Smooth muscle cell (in vitro differentiated cells): ENCODE measurements at regions not wholly inside any gene's neighbourhood (a gene's known extent, or its start where the extent isn't known, plus 50 kb on each side); places are given as distances from the start of the nearest gene placed in this dataset.

Source experiments
- DNase-seq: peaks from one replicate; lab custom pipeline; 2025; ENCODE audit not compliant: unreplicated experiment; lab: John Stamatoyannopoulos, UW
- H2AFZ ChIP-seq: fragments of 200-600 bp; sonication (generic); 2 replicates; pipeline ENCODE4 v1.6.0; 2016; ENCODE audit warnings: antibody characterized with exemption, low read depth, mild to moderate bottlenecking
- H3F3A ChIP-seq: fragments of 200-600 bp; sonication (generic); 2 replicates; pipeline ENCODE4 v1.6.0; 2017; ENCODE audit warnings: antibody characterized with exemption, low read depth
- H3K27ac ChIP-seq: fragments of 200-600 bp; sonication (generic); 2 replicates; pipeline ENCODE4 v1.5.1; 2016; ENCODE audit warnings: low read depth, mild to moderate bottlenecking
- H3K27me3 ChIP-seq: fragments of 200-600 bp; sonication (generic); 2 replicates; pipeline ENCODE4 v1.6.1; 2016; ENCODE audit warnings: low read depth, mild to moderate bottlenecking
- H3K36me3 ChIP-seq: fragments of 200-600 bp; sonication (generic); 2 replicates; pipeline ENCODE4 v1.5.1; 2016; ENCODE audit warnings: low read depth
- H3K4me1 ChIP-seq: fragments of 200-600 bp; sonication (generic); 2 replicates; pipeline ENCODE4 v1.5.1; 2016; ENCODE audit warnings: low read depth
- H3K4me2 ChIP-seq: fragments of 200-600 bp; sonication (generic); 2 replicates; pipeline ENCODE4 v1.6.0; 2016; ENCODE audit warnings: mild to moderate bottlenecking
- H3K4me3 ChIP-seq: fragments of 200-600 bp; sonication (generic); 2 replicates; pipeline ENCODE4 v1.5.1; 2016; ENCODE audit warnings: mild to moderate bottlenecking
- H3K79me2 ChIP-seq: fragments of 200-600 bp; sonication (generic); 2 replicates; pipeline ENCODE4 v1.6.0; 2016; ENCODE audit warnings: low read depth, mild to moderate bottlenecking
- H3K9ac ChIP-seq: fragments of 200-600 bp; sonication (generic); 2 replicates; pipeline ENCODE4 v1.6.0; 2016; ENCODE audit warnings: low read depth
- H3K9me3 ChIP-seq: fragments of 200-600 bp; sonication (generic); replicated peaks from 2 replicates; pipeline ENCODE4 v1.5.1; 2016; ENCODE audit warnings: low read depth
- H4K20me1 ChIP-seq: fragments of 200-600 bp; sonication (generic); 2 replicates; pipeline ENCODE4 v1.6.0; 2016; ENCODE audit warnings: low read depth
- CTCF ChIP-seq: fragments of 200-600 bp; sonication (generic); IDR thresholded peaks from 2 replicates; pipeline ENCODE4 v1.5.1; 2017; ENCODE audit warnings: borderline replicate concordance, mild to moderate bottlenecking, antibody characterized with exemption; ENCODE audit not compliant: insufficient read depth, poor library complexity, severe bottlenecking
- WGBS: methylation state at CpG from one replicate; pipeline ENCODE4 v1.1.7; 2016; ENCODE audit warnings: low lambda C conversion rate; 5-methylcytosine and 5-hydroxymethylcytosine counted together

GRCh38 chr22:19645905-19646304 is 68.4 kb upstream of the SEPTIN5 start:
- Histone ChIP-seq H3K4me3 (no peak overlapping the region), H3F3A (no peaks in the 10 kb centered on the region), H2AFZ (no peak overlapping the region), H3K4me1 (no peaks in the 10 kb centered on the region), H4K20me1 (no peaks in the 10 kb centered on the region), H3K27ac (no peak overlapping the region), H3K4me2 (no peak overlapping the region), H3K36me3 (no peaks in the 10 kb centered on the region), H3K9me3 (peaks cover 6% of the 10 kb centered on the region), H3K79me2 (no peaks in the 10 kb centered on the region), H3K9ac (no peak overlapping the region), H3K27me3 (no peaks in the 10 kb centered on the region)
- WGBS, result 91% methylated on average over 7 of the region's 7 CpGs
- no peak for TF ChIP-seq CTCF
- DNase-seq, result no peak

- no peaks in the 10 kb centered on the region for H3F3A ChIP-seq
- DNase-seq, result no peak
- no peak overlapping the region for H3K9ac ChIP-seq
- no peaks in the 10 kb centered on the region for H3K79me2 ChIP-seq
- H4K20me1 ChIP-seq, result no peaks in the 10 kb centered on the region
- no peak overlapping the region for H3K4me3 ChIP-seq
- TF ChIP-seq CTCF, result no peak
- H3K4me2 ChIP-seq, result no peak overlapping the region
- peaks cover 6% of the 10 kb centered on the region for H3K9me3 ChIP-seq
- H3K36me3 ChIP-seq, result no peaks in the 10 kb centered on the region
- no peak overlapping the region for H2AFZ ChIP-seq
- no peak overlapping the region for H3K27ac ChIP-seq
- H3K4me1 ChIP-seq, result no peaks in the 10 kb centered on the region
- no peaks in the 10 kb centered on the region for H3K27me3 ChIP-seq
- 73% methylated on average over 3 of the region's 3 CpGs for WGBS
Measured at GRCh38 chr22:19646383-19646782, 67.9 kb upstream of the SEPTIN5 start.

GRCh38 chr22:19648419-19648929 is 65.8 kb upstream of the SEPTIN5 start:
- TF ChIP-seq CTCF, result no peak
- Histone ChIP-seq H2AFZ (no peak overlapping the region), H3K4me3 (no peak overlapping the region), H3K27ac (no peak overlapping the region), H3K79me2 (no peaks in the 10 kb centered on the region), H3K4me1 (no peaks in the 10 kb centered on the region), H3F3A (no peaks in the 10 kb centered on the region), H3K27me3 (no peaks in the 10 kb centered on the region), H3K9me3 (peaks cover 6% of the 10 kb centered on the region), H4K20me1 (no peaks in the 10 kb centered on the region), H3K36me3 (no peaks in the 10 kb centered on the region), H3K4me2 (no peak overlapping the region), H3K9ac (no peak overlapping the region)
- 79% methylated on average over 3 of the region's 3 CpGs for WGBS
- no peak for DNase-seq

- peaks cover 6% of the 10 kb centered on the region for H3K9me3 ChIP-seq
- H3K9ac ChIP-seq, result no peak overlapping the region
- H3K4me1 ChIP-seq, result no peaks in the 10 kb centered on the region
- no peak overlapping the region for H3K4me2 ChIP-seq
- no peak overlapping the region for H2AFZ ChIP-seq
- WGBS, result 54% methylated on average over 6 of the region's 6 CpGs
- no peaks in the 10 kb centered on the region for H3K27me3 ChIP-seq
- H3K27ac ChIP-seq, result no peak overlapping the region
- TF ChIP-seq CTCF, result no peak
- no peaks in the 10 kb centered on the region for H4K20me1 ChIP-seq
- H3K79me2 ChIP-seq, result no peaks in the 10 kb centered on the region
- no peak overlapping the region for H3K4me3 ChIP-seq
- H3K36me3 ChIP-seq, result no peaks in the 10 kb centered on the region
- no peaks in the 10 kb centered on the region for H3F3A ChIP-seq
- DNase-seq, result no peak
Measured at GRCh38 chr22:19652316-19652715, 62.0 kb upstream of the SEPTIN5 start.
